Activated CD8-positive, alpha-beta memory T cell treated with anti-CD3 and anti-CD28 coated beads, Interleukin-2, amount 50 U/mL, for 1 hour (primary cell): ENCODE measurements at regions not wholly inside any gene's neighbourhood (a gene's known extent, or its start where the extent isn't known, plus 50 kb on each side); places are given as distances from the start of the nearest gene placed in this dataset.

Experiments used
- DNase-seq: peaks from one replicate; pipeline ENCODE4 v3.0.0-alpha.2; 2020; ENCODE audit errors: extremely low read depth

DNA sequence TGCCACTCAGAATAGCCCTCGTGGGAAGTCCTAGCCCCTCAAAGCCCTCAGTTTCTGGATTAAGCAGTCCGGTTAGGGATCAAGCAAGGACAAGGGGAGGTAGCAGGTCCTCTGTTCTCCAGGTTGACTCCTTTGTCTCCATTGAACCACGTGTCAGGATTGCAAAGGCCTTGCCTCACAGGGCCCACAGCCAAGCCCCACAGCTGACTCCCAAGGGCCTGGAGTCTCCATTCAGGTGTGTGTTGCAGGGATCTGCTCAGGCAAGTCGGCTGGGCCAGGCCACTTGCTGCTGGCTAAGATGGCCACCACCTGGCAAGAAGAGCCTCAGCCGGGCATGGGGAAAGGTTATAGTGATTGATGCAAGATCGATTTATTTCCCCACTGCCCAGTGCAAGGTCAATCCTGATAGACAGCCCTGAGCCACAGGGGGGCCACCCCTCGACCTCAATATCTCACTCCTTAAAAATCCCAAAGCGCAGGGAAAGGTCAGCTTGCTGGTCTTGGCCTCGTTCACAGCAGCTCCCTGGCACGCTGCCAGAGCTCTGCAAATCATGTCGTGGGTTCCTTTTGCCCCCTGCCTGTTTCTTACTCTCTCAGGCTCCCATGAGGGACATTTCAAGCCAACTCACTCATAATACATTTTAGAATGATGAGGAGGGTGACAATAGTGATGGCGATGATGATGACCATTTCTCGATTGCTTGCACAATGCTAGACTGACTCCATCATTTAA is 75.9 kb downstream of the EDN3 start:
- DNase-seq: no peak

DNA sequence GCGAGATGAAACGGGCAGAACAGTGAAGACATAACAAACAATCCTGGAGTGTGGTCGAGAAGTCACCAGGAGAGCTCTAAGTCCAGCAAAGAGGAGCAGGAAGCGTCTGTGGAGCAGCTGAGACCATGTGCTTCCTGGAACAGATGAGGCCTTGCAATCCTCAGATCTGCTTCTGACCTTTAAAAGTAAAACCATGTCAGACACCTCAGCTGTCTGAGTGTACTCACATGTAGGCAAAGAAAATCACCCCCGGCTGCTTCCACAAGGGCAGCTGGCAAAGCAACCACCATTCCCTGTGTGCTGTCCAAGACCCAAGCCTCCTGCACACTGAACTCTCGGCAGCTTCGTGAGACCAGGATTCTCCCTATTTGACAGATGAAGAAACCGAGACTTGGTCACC is 76.6 kb downstream of the EDN3 start:
- no peak for DNase-seq

- no peak for DNase-seq
These were observed 77.4 kb downstream of the EDN3 start for GRCh38 chr20:59377842-59378241.

DNA sequence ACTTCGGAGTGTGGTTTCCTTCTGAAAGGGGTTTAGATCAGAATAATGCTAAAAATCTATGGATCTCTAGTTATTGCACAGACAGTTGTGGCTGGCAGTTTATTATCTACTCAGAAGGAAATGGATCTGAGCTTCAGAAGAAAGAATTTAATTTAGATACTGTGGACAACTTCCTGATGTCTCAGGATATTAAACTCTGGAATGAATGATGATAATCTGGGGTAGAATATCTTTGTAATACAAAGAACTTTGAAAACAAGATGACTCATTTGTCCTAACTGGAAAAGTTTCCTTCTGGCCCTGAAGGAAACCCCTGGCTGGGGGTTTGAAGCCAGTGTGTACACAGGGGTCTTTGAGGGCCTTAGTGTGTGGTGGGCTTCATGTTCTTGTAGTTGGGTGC is 78.0 kb downstream of the EDN3 start:
- no peak for DNase-seq

GRCh38 chr20:59378966-59379365 is 78.6 kb downstream of the EDN3 start:
- no peak for DNase-seq

GRCh38 chr20:59381689-59382088 is 81.3 kb downstream of the EDN3 start:
- DNase-seq: no peak

DNA sequence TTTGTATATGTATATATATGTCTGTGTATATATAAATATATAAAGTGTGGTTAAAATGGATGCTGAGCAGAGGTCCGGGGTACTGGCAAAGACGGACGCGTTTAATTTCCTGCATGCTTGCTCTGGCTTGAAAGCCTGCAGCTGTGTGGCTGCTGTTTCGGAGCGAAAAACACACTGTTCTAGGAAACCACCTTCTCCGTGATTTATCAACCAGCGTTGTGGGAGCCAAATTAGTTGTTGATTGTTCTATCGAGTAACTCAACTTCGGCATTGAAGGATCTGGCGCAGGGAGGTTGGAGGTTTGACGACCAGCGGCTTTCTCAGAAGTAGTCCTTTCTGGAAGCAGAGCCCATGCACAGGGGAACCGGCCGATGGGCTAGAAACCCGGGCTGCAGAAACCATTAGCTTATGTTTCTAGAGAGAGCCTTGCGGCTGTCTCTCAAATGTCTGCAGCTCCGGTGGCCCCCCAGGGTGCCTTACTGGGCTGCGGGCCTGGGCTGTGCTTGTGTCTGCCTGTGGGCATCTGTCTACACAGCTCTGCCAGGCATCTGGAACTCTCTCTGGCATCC is 81.8 kb downstream of the EDN3 start:
- no peak for DNase-seq

DNA sequence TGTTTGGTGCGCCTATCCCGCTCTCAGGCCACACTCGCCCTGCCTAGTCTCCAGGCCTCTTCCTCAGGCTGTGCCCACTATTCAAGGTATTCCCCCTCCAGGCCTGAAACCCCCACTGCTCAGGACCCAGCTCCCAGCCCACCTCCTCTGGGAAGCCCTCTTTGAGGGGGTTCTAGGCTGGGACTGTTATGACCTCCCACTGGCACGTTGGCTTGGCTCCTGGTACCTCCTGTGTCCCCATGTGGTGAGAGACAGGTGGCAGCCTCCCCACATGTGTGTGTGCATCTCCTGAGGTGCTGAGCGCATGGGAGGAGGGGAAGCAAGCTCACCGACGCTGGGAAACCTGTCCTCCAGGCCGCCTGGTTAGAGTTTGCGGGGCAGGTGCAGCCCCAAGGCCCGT is 82.5 kb downstream of the EDN3 start:
- no peak for DNase-seq

- no peak for DNase-seq
These were observed 84.6 kb downstream of the EDN3 start for GRCh38 chr20:59385038-59385437.

- no peak for DNase-seq
These were observed 85.1 kb downstream of the EDN3 start for GRCh38 chr20:59385480-59385879.

GRCh38 chr20:59386809-59387208 is 86.4 kb downstream of the EDN3 start:
- DNase-seq: no peak

DNA sequence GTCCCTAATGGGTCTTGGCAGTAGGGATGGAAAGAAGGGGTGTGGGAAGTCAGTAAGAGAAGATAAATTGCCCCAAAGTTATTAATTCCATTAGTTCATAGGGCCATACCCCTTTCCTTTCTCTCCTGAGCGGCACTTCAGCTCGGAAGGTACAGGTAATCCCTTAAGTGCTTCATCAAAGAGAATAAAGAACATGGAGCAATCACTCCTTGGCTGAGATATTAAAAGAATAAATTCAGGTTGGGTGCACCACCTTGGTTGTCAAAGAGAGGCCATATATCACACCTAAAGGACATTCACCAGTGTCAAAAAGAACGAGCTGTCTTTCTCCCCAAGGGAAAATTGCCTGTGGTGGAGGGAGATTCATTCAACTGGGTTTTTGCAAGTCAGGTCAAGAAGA is 87.5 kb downstream of the EDN3 start:
- no peak for DNase-seq

- DNase-seq: no peak
These were observed 88.0 kb downstream of the EDN3 start for GRCh38 chr20:59388402-59388801.

DNA sequence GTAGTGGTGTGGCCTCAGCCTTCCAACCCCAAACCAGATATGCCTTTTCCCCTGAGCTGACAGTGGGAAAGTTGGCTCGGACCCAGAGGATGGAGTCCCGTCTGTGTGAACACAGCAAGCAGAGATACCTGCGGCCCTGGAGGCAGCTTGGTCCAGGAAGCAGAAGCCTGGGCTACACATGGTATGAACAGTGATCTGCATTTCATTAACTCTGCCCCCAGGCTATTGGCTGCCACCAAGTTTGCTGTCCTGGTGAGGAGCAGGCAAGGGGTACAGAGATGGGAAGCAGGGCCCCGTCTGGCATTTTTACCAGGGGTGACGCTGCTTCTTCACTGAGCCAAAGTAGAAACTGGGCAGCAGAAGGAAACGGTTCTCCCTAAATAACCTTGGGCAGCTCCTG is 90.0 kb downstream of the EDN3 start:
- no peak for DNase-seq

DNA sequence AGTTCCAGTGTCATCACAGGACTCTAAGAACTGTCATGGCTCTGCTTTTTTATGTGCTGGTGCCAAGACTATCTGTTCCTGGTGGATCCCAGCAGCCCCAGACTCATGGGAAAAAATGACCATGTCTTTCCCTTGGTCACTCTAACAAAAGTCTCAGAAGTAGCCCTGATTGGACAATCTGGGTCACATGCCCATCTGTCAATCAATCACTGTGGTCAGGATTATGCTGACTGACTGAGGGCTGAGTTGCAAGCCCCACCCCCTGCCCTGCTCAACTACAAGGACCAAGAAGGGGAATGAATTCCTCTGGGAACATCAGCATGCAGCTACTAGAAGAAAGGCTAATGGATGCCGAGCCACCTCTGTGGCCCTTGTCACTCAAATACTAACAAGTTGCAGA is 91.6 kb downstream of the EDN3 start:
- no peak for DNase-seq

- DNase-seq: no peak
These were observed 92.3 kb downstream of the EDN3 start for GRCh38 chr20:59392736-59393135.

GRCh38 chr20:59393142-59393541 is 92.7 kb downstream of the EDN3 start:
- no peak for DNase-seq

DNA sequence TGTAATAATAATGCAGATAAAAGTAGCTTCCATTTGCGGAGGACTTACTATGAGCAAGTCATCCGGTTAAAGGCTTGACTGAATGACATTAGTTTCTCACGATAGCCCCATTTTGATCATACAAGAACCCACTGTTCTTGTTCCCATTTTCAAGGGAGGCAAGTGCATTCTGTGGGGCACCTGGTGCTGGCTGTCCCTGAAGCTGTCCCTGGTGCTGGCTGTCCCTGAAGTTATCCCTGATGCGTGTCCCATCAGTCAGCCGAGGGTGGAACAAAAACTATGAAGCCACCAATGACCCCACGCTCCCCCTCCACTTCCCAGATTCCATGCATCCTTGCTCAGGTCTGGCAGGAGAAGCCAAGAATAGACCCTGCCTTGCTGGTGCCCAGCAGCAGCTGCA is 95.3 kb downstream of the EDN3 start:
- DNase-seq: no peak

DNA sequence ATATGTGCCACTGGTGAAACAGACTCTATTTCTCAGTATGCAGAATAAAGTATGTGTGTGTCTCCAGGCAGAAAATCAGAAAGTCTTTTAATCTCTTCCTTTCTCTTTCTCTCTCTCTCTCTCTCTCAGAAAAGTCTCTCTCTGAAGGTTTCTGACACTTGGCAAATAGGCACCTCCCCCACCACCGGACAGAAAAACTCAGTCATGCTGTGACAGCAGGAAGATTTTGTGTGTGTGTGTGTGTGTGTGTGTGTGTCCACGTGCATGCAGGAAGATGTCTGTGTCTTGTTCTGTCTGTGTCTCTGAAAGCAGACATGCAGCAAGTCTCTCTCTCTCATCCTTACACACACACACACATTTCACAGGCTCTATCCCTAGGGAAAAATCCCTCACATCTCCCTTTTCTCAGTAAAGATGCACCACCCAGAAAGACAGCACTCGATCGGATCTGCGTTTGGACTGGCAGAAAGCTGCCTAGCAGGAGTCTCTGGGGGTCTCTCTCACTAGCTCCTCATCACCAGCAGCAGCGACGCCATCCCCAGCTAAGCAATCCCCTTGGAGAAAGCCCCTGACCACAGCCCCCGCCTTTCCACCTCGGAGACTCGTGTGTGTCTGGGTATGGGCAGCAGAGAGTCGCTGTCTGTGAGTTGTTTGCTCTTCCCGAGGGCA is 98.3 kb downstream of the EDN3 start:
- DNase-seq: no peak

DNA sequence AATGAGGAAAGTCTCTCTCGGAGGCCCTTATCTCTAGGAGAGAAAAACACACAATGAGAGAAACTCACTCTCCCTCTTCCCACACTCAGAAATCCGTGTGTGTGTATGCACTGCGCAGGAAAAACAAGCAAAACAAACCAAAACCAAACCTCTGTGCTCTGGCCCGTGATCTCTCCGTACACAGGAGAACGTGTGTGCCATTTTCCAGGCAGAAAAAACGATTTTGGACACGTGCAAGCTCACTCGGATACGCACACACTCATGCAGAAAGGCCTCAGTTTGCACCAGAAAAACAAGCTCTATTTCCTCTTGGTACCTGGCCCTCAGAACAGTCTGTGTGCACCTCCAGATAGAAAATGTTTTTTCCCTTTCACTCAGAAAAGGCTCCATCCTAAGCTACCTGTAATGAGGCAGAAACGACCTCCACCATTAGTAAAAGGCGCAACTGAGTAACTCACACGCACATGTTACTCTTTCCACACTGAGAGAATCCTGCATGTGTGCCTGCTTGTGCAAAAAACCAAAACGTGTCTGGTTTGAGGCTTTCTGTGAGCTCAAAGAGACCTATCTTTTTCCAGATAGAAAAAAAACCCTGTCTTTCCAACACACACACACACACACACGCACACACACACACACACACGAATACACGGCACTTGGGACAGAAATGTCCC is 99.2 kb downstream of the EDN3 start:
- no peak for DNase-seq

DNA sequence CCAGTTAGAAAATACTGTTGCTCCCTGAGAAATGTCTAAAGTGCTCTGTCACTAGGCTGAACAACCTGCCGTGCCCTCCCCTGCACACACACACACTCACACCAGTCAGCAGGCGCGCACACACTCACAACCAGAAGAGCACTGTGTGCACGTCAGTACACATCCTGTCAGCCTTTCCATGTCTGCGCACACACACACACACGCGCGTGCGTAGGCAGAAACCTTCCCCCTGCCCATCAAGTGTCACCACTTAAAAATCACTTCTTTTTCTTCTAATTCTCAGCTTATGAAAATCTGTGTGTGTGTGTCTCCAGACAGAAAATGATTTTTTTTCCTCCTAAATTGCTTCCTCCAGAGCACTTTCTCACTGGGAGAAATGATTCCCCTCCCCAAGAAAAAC is 100.3 kb downstream of the EDN3 start:
- no peak for DNase-seq

- no peak for DNase-seq
These were observed 102.3 kb downstream of the EDN3 start for GRCh38 chr20:59402681-59403080.
